Adipocyte (in vitro differentiated cells): ENCODE measurements at regions not wholly inside any gene's neighbourhood (a gene's known extent, or its start where the extent isn't known, plus 50 kb on each side); places are given as distances from the start of the nearest gene placed in this dataset.
A peak's percentile ranks its signal among the peaks of the same experiment; 100 is the strongest.

ENCODE experiments used
- DNase-seq: peaks from one replicate; pipeline ENCODE4 v3.0.0-alpha.2; 2015; ENCODE audit warnings: low read depth
- H3K27me3 ChIP-seq: replicated peaks from 2 replicates; pipeline ENCODE4 v1.7.0; 2013; ENCODE audit warnings: mild to moderate bottlenecking, low read length, moderate library complexity; ENCODE audit not compliant: control insufficient read depth, insufficient read depth
- H3K36me3 ChIP-seq: 2 replicates; pipeline ENCODE4 v1.7.0; 2013; ENCODE audit warnings: low read length, mild to moderate bottlenecking, moderate library complexity; ENCODE audit not compliant: control insufficient read depth, insufficient read depth, severe bottlenecking
- H3K4me1 ChIP-seq: 2 replicates; pipeline ENCODE4 v1.7.0; 2013; ENCODE audit warnings: mild to moderate bottlenecking, low read length, moderate library complexity; ENCODE audit not compliant: control insufficient read depth, insufficient read depth
- H3K4me3 ChIP-seq: 2 replicates; pipeline ENCODE4 v1.7.0; 2013; ENCODE audit warnings: mild to moderate bottlenecking, low read length, moderate library complexity
- H3K9ac ChIP-seq: 2 replicates; pipeline ENCODE4 v1.7.0; 2013; ENCODE audit warnings: mild to moderate bottlenecking, low read length, moderate library complexity
- H3K9me3 ChIP-seq: 2 replicates; pipeline ENCODE4 v1.7.0; 2013; ENCODE audit warnings: mild to moderate bottlenecking, low read length, moderate library complexity; ENCODE audit not compliant: control insufficient read depth

DNA sequence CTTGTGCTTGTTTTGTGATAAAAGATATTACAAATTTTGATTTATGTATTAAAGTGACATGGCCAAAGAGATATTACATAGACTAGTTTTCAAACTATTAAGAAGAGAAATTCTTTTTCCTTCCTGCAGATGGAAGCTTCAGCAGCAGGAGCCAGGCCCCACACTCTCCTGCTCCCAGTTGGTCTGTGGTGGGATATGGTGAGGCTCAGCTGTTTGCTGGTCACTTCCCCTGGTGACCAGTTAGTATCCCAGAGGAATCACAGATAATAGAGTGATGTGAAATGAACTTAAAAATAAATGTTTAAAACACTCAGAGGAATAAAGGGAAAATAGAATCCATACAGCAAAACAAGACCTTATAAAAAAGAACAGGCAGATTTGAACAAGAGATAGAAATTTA lies 154.7 kb downstream of the KTN1 start:
- Histone ChIP-seq H3K9ac (no peak overlapping the region), H3K36me3 (no peaks in the 10 kb centered on the region), H3K9me3 (no peaks in the 10 kb centered on the region), H3K4me1 (peaks cover 4% of the 10 kb centered on the region), H3K27me3 (no peaks in the 10 kb centered on the region), H3K4me3 (no peak overlapping the region)
- no peak for DNase-seq

DNA sequence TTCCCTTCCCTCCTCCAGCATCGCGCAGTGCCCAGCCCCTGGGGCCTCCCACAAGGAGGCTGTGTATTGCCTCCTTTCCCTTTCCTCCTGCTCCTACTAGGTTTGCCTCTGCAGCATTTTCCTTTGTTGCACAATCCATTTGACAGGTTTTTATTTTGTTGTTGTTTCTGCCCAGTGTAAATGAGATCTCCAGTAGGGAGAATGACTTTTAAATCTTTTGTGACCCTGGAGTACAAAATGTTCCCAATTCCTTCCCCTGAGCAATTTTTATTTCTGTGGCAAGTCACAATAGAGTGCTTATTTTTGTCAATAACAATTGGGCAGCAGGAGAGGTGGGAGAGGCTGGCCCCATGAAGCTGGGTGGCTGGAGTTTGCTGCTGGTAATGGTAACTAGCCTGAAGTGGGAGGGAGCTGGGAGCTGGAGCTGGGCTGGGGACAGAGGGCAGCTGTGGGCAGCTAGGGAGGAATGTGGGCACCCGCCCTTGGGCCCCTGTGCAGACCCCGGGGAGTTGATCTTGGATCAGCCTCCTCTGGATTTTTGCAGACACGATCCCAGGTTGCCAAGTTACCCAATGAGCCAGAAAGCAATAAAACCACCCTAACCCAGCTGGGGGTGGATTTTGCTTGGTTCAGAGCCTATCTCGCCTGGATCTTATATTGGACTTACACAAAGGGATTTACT lies 160.1 kb downstream of the KTN1 start:
- Histone ChIP-seq H3K9me3 (no peaks in the 10 kb centered on the region), H3K27me3 (peaks cover 3% of the 10 kb centered on the region), H3K36me3 (no peaks in the 10 kb centered on the region), H3K9ac (no peak overlapping the region), H3K4me3 (no peak overlapping the region), H3K4me1 (peaks cover 9% of the 10 kb centered on the region)
- peak; percentile 25 for DNase-seq

DNA sequence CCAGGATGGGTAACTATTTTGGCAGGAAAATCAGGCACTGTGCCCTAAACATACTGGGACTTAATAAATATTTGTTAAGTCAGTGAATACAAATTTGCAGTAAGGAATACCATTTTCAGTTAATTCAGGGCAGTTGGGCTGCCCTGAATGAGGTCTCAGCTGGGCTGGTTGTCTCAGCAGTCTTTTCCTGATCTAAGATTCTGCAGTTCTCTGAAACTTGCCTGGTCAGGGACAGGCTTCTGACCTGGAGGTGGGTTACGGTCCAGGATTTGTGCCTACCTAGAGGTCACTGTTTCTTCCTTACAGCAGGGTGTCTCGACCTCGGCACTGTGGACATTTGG lies 160.6 kb downstream of the KTN1 start:
- no peaks in the 10 kb centered on the region for H3K9me3 ChIP-seq
- H3K4me3 ChIP-seq = no peak overlapping the region
- peaks cover 3% of the 10 kb centered on the region for H3K27me3 ChIP-seq
- no peaks in the 10 kb centered on the region for H3K36me3 ChIP-seq
- H3K4me1 ChIP-seq = peaks cover 9% of the 10 kb centered on the region
- peak; percentile 10 for DNase-seq
- H3K9ac ChIP-seq = no peak overlapping the region

DNA sequence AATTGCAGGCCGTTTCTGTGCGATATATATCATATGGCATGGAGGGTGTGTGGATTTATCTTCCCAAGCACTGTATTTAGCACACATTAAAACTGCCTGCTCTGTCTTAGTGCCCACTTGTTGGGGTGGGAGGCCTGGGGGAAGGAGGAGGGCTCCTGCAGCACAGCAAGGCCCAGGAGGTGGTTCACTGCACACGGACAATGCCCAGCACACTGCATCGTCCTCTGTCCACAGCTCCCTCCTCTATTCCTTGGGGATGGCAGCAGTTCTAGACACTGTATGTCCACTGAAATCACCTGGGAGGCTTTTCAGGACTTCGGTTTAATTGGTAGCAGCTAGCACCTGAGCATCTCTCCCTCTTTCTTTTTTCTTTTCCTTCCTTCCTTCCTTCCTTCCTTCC lies 161.2 kb downstream of the KTN1 start:
- Histone ChIP-seq H3K27me3 (peaks cover 3% of the 10 kb centered on the region), H3K9me3 (no peaks in the 10 kb centered on the region), H3K9ac (no peak overlapping the region), H3K4me3 (no peak overlapping the region), H3K36me3 (no peaks in the 10 kb centered on the region), H3K4me1 (peaks cover 9% of the 10 kb centered on the region)
- no peak for DNase-seq

DNA sequence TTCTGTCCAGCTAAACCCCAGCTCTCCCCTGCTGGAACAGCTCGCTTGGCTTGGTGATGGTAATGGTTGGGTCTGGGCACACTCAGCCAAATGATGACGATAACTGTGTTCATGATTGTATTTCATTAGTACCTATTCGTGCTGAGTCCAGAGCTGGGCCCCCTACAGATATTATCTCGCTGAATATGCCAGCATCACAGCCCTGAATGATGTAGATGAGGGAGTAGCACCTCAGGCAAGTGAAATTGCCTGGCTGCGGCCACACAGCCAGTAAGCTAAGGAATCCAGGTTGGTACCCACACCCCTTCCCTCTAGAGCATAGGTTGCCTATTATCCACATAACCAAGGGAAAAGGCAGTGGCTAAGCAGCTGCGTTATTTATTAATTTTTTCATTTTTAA lies 163.5 kb downstream of the KTN1 start:
- DNase-seq = no peak
- H3K9ac ChIP-seq = no peak overlapping the region
- peaks cover 9% of the 10 kb centered on the region for H3K4me1 ChIP-seq
- peaks cover 3% of the 10 kb centered on the region for H3K27me3 ChIP-seq
- H3K9me3 ChIP-seq = no peaks in the 10 kb centered on the region
- no peaks in the 10 kb centered on the region for H3K36me3 ChIP-seq
- H3K4me3 ChIP-seq = no peak overlapping the region

DNA sequence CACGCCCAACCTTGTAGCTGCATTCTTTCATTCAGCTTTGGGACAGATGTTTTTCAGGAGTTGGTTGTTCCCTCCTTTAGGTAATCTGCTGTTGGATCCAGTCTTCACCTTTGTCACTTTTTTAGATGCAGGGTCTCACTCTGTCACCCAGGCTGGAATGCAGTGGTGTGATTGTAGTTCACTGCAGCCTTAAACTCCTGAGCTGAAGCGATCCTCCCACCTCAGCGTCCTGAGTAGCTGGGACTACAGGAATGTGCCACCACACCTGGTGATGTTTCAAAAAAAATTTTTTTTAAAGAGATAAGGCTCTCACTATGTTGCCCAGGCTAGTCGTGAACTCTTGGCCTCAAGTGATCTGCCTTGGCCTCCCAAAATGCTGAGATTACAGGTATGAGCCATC lies 164.3 kb downstream of the KTN1 start:
- Histone ChIP-seq H3K4me1 (peaks cover 13% of the 10 kb centered on the region), H3K27me3 (peaks cover 3% of the 10 kb centered on the region), H3K9ac (no peak overlapping the region), H3K4me3 (no peak overlapping the region), H3K36me3 (no peaks in the 10 kb centered on the region), H3K9me3 (no peaks in the 10 kb centered on the region)
- DNase-seq = no peak

DNA sequence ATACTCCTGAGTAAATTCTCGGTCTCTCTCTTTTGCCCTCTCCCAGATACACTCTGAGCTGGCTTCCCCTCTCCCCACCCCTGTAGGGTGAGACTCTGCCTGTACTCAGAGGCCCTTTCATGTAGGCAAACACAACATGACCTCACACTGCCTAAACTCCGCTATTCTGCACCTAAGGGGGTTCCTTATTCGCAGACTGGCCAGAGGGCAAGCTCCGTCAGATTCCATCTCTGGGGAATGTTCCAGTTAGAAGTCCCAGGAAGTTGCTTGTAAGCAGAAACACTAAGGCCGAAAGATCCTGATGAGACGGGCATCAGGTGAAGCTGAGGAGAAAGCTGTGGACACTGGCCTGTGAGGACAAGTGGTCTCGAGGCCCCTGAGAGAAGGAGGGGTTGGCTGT lies 165.9 kb downstream of the KTN1 start:
- Histone ChIP-seq H3K27me3 (peaks cover 1% of the 10 kb centered on the region), H3K36me3 (no peaks in the 10 kb centered on the region), H3K9me3 (no peaks in the 10 kb centered on the region), H3K4me1 (peaks cover 4% of the 10 kb centered on the region), H3K9ac (no peak overlapping the region), H3K4me3 (no peak overlapping the region)
- no peak for DNase-seq

DNA sequence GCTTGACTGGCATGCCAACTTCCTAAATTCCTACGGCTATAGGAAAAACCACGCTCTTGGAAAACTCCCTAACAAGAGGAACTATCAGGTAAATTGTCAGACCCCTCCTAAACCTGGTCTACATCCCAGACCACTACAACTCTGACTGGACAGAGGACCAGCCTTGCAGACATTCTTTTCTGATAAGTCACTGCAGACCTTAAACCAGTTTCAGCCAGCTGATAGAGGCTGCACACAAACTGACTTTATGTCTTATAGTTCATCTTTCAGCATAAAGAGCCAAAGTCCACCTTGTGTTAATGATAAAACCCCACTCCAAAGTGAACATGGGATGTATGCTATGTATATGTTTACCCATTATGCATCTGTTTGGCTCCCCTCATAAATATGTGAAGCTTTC lies 166.6 kb downstream of the KTN1 start:
- Histone ChIP-seq H3K4me3 (no peak overlapping the region), H3K36me3 (no peaks in the 10 kb centered on the region), H3K27me3 (no peaks in the 10 kb centered on the region), H3K9ac (no peak overlapping the region), H3K4me1 (peaks cover 4% of the 10 kb centered on the region), H3K9me3 (no peaks in the 10 kb centered on the region)
- DNase-seq = no peak

DNA sequence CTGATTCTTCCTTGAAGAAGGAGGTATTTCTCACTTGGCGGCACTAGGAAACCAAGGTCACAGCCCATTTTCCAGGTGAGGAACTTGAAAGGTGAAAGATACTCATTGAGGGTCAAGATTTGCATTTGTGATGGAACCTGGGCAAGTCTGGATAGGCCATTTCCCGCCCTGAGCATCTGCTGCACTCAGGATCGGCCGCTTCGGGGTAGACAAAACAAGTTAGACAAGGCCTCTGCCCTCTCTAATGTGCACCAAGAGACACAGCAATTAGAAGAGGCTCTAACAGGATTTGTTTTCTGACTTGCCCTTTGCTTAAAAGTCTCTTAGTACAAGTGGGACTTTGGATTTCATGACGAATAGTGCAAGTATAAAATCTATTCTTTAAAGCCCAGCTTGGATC lies 167.2 kb downstream of the KTN1 start:
- Histone ChIP-seq H3K9ac (no peak overlapping the region), H3K4me3 (no peak overlapping the region), H3K36me3 (no peaks in the 10 kb centered on the region), H3K4me1 (peaks cover 4% of the 10 kb centered on the region), H3K27me3 (no peaks in the 10 kb centered on the region), H3K9me3 (no peaks in the 10 kb centered on the region)
- no peak for DNase-seq

DNA sequence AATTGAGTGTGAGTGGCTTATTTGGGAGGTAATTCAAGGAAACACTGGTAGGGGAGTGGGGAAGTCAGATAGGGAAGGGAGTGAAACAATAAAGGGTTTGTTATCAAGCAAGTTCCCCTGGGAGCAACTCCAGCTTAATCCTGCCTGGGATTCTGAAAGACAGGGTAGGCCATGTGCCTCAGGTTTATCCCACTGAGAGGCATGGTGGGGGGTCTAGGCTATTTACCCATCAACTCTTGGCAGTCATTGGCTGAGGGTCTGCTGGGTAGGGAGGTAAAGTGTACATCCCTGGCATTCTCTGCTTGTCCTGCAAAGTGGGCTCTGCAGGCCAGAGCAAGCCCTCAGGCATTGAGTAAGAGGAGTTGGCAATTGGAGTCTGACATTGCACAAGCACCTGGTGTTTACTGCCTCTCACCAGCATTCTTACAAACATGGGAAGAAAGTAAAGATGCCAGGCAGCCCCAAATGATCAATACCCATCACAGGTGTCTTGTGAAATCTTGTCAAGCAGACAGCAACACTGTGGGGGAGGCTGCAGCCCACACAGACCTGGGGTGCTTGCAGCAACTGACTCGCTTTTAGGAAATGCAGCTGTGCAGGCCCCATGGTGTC lies 169.3 kb downstream of the KTN1 start:
- H3K4me1 ChIP-seq = peaks cover 14% of the 10 kb centered on the region
- no peak overlapping the region for H3K9ac ChIP-seq
- H3K4me3 ChIP-seq = no peak overlapping the region
- DNase-seq = peak; percentile 54
- H3K9me3 ChIP-seq = no peaks in the 10 kb centered on the region
- H3K27me3 ChIP-seq = no peaks in the 10 kb centered on the region
- H3K36me3 ChIP-seq = no peaks in the 10 kb centered on the region

DNA sequence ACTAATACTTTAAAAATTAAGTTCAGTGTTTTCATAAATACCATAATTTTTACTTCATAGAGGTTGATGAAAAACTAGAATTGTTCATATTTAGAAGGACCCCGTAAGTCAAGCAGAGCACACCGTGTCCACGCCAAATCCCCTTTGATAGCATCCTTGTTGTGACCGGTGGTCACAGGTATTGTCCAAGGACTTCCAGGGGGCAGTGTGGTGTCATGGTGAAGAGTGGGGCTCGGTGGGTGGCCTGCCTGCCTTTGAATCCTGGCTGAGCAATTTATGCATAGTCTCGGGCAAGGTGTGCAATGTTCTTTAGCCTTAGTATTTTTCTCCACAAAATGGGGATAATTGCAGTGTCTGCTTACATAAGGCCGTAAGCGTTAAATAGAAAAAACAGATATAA lies 169.9 kb downstream of the KTN1 start:
- Histone ChIP-seq H3K27me3 (peaks cover 3% of the 10 kb centered on the region), H3K9me3 (no peaks in the 10 kb centered on the region), H3K36me3 (no peaks in the 10 kb centered on the region), H3K4me1 (peaks cover 14% of the 10 kb centered on the region), H3K9ac (no peak overlapping the region), H3K4me3 (no peak overlapping the region)
- no peak for DNase-seq
